ENCODE measurements at regions not wholly inside any gene's neighbourhood (a gene's known extent, or its start where the extent isn't known, plus 50 kb on each side); places are given as distances from the start of the nearest gene placed in this dataset.

DNA sequence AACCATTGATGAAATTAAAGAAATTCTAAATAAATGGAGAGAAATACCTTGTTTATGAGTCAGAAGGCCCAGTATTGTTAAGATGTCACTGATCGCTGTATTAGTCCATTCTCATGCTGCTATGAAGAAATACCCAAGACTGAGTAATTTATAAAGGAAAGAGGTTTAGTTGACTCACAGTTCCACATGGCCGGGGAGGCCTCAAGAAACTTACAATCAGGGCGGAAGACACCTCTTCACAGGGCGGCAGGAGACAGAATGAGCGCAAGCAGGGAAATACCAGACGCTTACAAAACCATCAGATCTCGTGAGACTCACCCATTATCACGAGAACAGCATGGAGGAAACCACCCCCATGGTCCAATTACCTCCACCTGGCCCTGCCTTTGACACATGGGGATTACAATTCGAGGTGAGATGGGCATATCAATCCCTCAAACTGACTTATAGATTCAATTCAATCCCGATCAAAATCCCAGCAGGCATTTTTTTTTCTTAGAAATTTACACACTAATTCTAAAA lies 157.2 kb downstream of the ENGASE start:
- DNase-seq (ENCODE audit: low spot score) (no peak), ATAC-seq (ENCODE audit: low FRiP score) (no peak)
- TF ChIP-seq, protein P1, sequence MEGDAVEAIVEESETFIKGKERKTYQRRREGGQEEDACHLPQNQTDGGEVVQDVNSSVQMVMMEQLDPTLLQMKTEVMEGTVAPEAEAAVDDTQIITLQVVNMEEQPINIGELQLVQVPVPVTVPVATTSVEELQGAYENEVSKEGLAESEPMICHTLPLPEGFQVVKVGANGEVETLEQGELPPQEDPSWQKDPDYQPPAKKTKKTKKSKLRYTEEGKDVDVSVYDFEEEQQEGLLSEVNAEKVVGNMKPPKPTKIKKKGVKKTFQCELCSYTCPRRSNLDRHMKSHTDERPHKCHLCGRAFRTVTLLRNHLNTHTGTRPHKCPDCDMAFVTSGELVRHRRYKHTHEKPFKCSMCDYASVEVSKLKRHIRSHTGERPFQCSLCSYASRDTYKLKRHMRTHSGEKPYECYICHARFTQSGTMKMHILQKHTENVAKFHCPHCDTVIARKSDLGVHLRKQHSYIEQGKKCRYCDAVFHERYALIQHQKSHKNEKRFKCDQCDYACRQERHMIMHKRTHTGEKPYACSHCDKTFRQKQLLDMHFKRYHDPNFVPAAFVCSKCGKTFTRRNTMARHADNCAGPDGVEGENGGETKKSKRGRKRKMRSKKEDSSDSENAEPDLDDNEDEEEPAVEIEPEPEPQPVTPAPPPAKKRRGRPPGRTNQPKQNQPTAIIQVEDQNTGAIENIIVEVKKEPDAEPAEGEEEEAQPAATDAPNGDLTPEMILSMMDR (IDR thresholded peaks at IDR 0.05), result no peak

DNA sequence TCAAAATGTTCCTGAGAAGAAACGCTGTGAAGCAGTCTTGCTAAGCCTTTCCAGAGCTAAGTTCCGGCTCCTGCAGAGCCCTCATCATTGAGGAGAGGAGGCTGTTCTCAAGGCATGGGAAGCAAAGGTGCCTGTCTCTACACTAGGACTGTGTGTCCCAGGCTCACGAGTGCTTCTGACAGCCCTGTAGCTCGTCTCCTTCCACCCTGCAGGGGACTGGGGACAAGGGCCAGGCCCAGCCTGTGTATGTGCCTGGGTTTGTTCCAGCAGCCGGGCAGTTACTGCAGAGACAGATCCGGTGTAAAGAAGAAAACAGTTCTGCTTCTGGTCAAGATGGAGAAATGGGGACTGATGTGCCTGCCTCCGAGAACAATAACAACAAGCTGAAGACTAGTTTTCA lies 156.0 kb downstream of the ENGASE start:
- ATAC-seq (ENCODE audit: low FRiP score) (no peak), DNase-seq (ENCODE audit: low spot score) (no peak)
- TF ChIP-seq, protein P1 (IDR thresholded peaks at IDR 0.05), result no peak

DNA sequence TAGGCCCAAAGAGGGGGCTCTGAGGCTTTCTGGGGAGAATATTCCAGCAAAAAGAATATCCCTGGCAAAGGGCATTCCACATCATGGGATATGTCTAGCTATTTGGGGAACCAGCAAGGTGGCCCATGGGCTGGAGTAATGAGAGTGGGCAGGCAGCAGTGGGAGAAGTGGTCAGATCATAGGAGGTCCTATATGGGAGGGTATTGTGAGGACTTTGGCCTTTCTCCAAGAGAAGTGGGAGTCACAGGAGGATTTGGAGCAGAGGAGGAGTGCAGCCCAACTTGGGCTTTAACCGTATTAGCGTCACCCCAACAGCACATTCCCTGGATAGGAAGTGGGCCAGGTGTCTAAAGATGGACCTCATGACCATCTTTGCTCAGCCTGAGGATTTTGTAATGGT lies 151.4 kb downstream of the ENGASE start:
- ATAC-seq (ENCODE audit: low FRiP score) (no peak), DNase-seq (ENCODE audit: low spot score) (no peak)
- TF ChIP-seq, protein P1 (IDR thresholded peaks at IDR 0.05), result no peak

DNA sequence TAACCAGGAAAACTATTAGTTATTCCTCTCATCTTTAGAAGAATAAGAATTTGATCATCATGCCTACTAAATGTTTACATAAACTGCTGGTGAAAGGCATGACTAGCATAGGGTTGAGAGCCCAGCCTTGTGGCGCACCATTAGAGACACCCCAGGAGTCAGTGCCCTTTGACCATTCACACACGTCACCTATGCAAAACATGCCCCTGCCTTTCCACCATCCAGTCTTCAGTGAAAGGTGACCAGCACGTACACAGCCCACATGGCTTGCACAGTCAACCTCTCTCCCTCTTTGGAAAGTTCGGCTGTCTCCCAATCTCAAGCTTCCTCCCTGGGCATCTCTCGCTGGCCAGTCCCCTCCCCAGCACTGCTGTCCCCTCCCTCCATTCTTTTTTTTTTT lies 150.3 kb downstream of the ENGASE start:
- no peak for ATAC-seq (ENCODE audit: low FRiP score)

DNA sequence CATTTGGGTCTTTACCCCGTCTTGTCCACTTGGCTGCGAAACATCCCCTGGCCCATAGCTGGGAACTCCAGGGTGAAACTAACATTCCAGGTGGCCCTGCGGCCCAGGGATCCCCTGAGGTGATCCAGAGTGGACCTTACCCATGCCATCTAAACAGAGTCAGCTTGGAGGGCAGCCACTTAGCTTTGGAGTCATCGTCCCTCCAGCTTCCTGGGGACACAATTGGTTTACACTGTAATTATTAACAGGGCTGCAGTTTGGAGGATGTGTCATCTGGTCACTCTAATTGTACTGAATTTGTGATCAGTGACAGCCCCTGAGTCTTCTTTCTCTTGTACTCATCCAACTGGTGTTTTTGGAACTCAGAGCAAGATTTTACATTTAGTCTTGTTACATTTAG lies 149.9 kb downstream of the ENGASE start:
- no peak for ATAC-seq (ENCODE audit: low FRiP score)
- no peak for DNase-seq (ENCODE audit: low spot score)
- TF ChIP-seq, protein P1 (IDR thresholded peaks at IDR 0.05), result no peak

More for the DNA sequence above, 150.3 kb downstream of the ENGASE start:
- no peak for DNase-seq (ENCODE audit: low spot score)
- TF ChIP-seq, protein P1 (IDR thresholded peaks at IDR 0.05), result no peak

DNA sequence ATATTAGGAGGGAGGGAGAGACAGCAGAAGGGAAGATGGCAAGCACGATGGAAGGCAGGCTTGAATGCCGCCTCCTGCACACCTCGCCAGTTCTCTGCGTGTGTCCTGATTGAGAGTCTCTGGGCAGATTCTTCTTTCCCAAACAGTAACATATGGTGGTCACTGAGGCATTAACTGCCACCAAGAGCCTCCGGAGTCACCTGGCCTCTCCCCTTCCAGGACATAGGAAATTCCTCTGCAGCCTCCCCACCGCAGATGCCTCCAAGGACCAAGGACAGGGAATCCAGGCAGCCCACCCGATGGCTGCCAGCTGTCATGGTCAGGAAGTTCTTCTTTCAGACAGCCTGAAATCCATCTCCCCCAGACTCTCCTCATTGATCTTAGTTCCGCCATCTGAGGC lies 149.3 kb downstream of the ENGASE start:
- TF ChIP-seq, protein P1 (IDR thresholded peaks at IDR 0.05), result no peak
- no peak for DNase-seq (ENCODE audit: low spot score)
- ATAC-seq (ENCODE audit: low FRiP score), result no peak

DNA sequence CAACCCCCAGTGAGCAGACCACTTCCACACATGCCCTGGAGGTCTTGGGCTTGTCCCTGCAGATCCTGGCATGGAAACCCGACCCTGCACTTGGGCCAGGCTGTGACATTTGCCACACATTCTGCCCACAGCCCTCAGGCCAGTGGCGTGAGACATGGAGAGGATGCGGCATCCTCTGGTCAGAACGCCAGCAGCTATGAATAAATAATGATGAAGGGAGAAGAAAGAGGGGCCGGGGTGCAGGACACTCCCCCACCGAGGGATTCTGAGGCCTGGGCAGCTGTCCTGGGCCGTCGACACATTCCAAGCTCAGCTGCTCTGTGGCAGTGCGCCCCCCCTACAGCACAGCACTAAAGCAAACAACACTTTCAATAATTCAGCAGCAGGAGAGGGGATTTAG lies 148.8 kb downstream of the ENGASE start:
- TF ChIP-seq, protein P1 (IDR thresholded peaks at IDR 0.05), result no peak
- no peak for DNase-seq (ENCODE audit: low spot score)
- ATAC-seq (ENCODE audit: low FRiP score), result no peak
